ENCODE measurements at regions not wholly inside any gene's neighbourhood (a gene's known extent, or its start where the extent isn't known, plus 50 kb on each side); places are given as distances from the start of the nearest gene placed in this dataset.
"Not testable (repeated sequence)": the region's sequence is repeated elsewhere in the genome, so short reads cannot be mapped to it uniquely, and the experiment has no call there.

GRCh38 chr6:94902974-94903628, 674.2 kb upstream of the MANEA start:
- DNase-seq (ENCODE audit: low read depth, low spot score): peak; percentile 3

GRCh38 chr6:94899191-94899590, 678.1 kb upstream of the MANEA start:
- DNase-seq (ENCODE audit: low read depth, low spot score): no peak

GRCh38 chr6:94894300-94894699, 683.0 kb upstream of the MANEA start:
- DNase-seq (ENCODE audit: low read depth, low spot score): no peak

GRCh38 chr6:94893327-94893726, 684.0 kb upstream of the MANEA start:
- DNase-seq (ENCODE audit: low read depth, low spot score): no peak

GRCh38 chr6:94873819-94874218, 703.5 kb upstream of the MANEA start:
- DNase-seq (ENCODE audit: low read depth, low spot score): not testable (repeated sequence)

GRCh38 chr6:94862112-94862511, 715.2 kb upstream of the MANEA start:
- no peak for DNase-seq (ENCODE audit: low read depth, low spot score)

- DNase-seq (ENCODE audit: low read depth, low spot score): no peak
Measured at GRCh38 chr6:94859924-94860323, 717.4 kb upstream of the MANEA start.

GRCh38 chr6:94856999-94857398, 720.3 kb upstream of the MANEA start:
- not testable (repeated sequence) for DNase-seq (ENCODE audit: low read depth, low spot score)

GRCh38 chr6:94851329-94851728, 726.0 kb upstream of the MANEA start:
- not testable (repeated sequence) for DNase-seq (ENCODE audit: low read depth, low spot score)

- no peak for DNase-seq (ENCODE audit: low read depth, low spot score)
Measured at GRCh38 chr6:94845742-94846141, 731.6 kb upstream of the MANEA start.

- DNase-seq (ENCODE audit: low read depth, low spot score): no peak
Measured at GRCh38 chr6:94835264-94835663, 742.1 kb upstream of the MANEA start.

GRCh38 chr6:94813806-94814205, 763.5 kb upstream of the MANEA start:
- no peak for DNase-seq (ENCODE audit: low read depth, low spot score)

- no peak for DNase-seq (ENCODE audit: low read depth, low spot score)
Measured at GRCh38 chr6:94801344-94801743, 776.0 kb upstream of the MANEA start.

- DNase-seq (ENCODE audit: low read depth, low spot score): no peak
Measured at GRCh38 chr6:94785514-94785913, 791.8 kb upstream of the MANEA start.

GRCh38 chr6:94785081-94785480, 792.3 kb upstream of the MANEA start:
- DNase-seq (ENCODE audit: low read depth, low spot score): not testable (repeated sequence)

- peak; percentile 17 for DNase-seq (ENCODE audit: low read depth, low spot score)
Measured at GRCh38 chr6:94769197-94769596, 808.1 kb upstream of the MANEA start.

GRCh38 chr6:94751641-94752329, 825.5 kb upstream of the MANEA start:
- no peak for DNase-seq (ENCODE audit: low read depth, low spot score)

GRCh38 chr6:94736236-94736635, 841.1 kb upstream of the MANEA start:
- no peak for DNase-seq (ENCODE audit: low read depth, low spot score)

- no peak for DNase-seq (ENCODE audit: low read depth, low spot score)
Measured at GRCh38 chr6:94735270-94735669, 842.1 kb upstream of the MANEA start.

- no peak for DNase-seq (ENCODE audit: low read depth, low spot score)
Measured at GRCh38 chr6:94734751-94735150, 842.6 kb upstream of the MANEA start.

GRCh38 chr6:94733066-94733465, 844.3 kb upstream of the MANEA start:
- DNase-seq (ENCODE audit: low read depth, low spot score): no peak

- no peak for DNase-seq (ENCODE audit: low read depth, low spot score)
Measured at GRCh38 chr6:94727710-94728109, 849.6 kb upstream of the MANEA start.

GRCh38 chr6:94721459-94721858, 855.9 kb upstream of the MANEA start:
- DNase-seq (ENCODE audit: low read depth, low spot score): no peak
